Neuronal stem cell (in vitro differentiated cells): ENCODE measurements at regions not wholly inside any gene's neighbourhood (a gene's known extent, or its start where the extent isn't known, plus 50 kb on each side); places are given as distances from the start of the nearest gene placed in this dataset.

ENCODE experiments used
- DNase-seq: peaks from one replicate; pipeline ENCODE4 v3.0.0-alpha.2; 2013; ENCODE audit warnings: low spot score
- H2AFZ ChIP-seq: one replicate; pipeline ENCODE4 v1.6.1; 2013; ENCODE audit warnings: mild to moderate bottlenecking, low read length, inconsistent platforms
- H2AK5ac ChIP-seq: 2 replicates; pipeline ENCODE4 v1.6.1; 2013; ENCODE audit warnings: low read depth, mild to moderate bottlenecking, inconsistent platforms, low read length, moderate library complexity, mixed read lengths
- H2BK120ac ChIP-seq: 2 replicates; pipeline ENCODE4 v1.6.1; 2013; ENCODE audit warnings: low read depth, mild to moderate bottlenecking, inconsistent platforms, low read length, moderate library complexity, mixed read lengths
- H2BK12ac ChIP-seq: one replicate; pipeline ENCODE4 v1.6.1; 2013; ENCODE audit warnings: low read length, inconsistent platforms
- H2BK15ac ChIP-seq: 2 replicates; pipeline ENCODE4 v1.6.1; 2013; ENCODE audit warnings: mild to moderate bottlenecking, low read length, inconsistent platforms, mixed read lengths
- H2BK5ac ChIP-seq: one replicate; pipeline ENCODE4 v1.6.1; 2013; ENCODE audit warnings: inconsistent platforms, mild to moderate bottlenecking, low read length, moderate library complexity
- H3K14ac ChIP-seq: one replicate; pipeline ENCODE4 v1.6.1; 2013; ENCODE audit warnings: low read length, inconsistent platforms
- H3K18ac ChIP-seq: 2 replicates; pipeline ENCODE4 v1.6.1; 2013; ENCODE audit warnings: low read length, inconsistent platforms
- H3K23ac ChIP-seq: 2 replicates; pipeline ENCODE4 v1.6.1; 2013; ENCODE audit warnings: low read depth, mild to moderate bottlenecking, mixed read lengths, low read length, inconsistent platforms; ENCODE audit not compliant: poor library complexity
- H3K27ac ChIP-seq: replicated peaks from 3 replicates; pipeline ENCODE4 v1.5.1; 2013; ENCODE audit warnings: low read length, inconsistent platforms
- H3K27me3 ChIP-seq, 3 experiments: 2 replicates each; pipeline ENCODE4 v1.6.1; 2013; ENCODE audit warnings: low read length in 3 of 3, mild to moderate bottlenecking in 2 of 3, inconsistent platforms in 1 of 3, low read depth in 1 of 3, mixed read lengths in 1 of 3, moderate library complexity in 1 of 3; ENCODE audit not compliant: control insufficient read depth in 3 of 3, insufficient read depth in 3 of 3
- H3K36me3 ChIP-seq, 2 donors: replicated peaks in 1 of 2; 2 replicates each; pipeline ENCODE4 v1.6.1; 2013; ENCODE audit warnings: low read length in 2 of 2; ENCODE audit not compliant: control insufficient read depth in 2 of 2, insufficient read depth in 2 of 2
- H3K4ac ChIP-seq: 2 replicates; pipeline ENCODE4 v1.6.1; 2013; ENCODE audit warnings: inconsistent platforms, mild to moderate bottlenecking, low read length, moderate library complexity
- H3K4me1 ChIP-seq, 2 donors: 1 replicate in 1 of 2; 2 replicates in 1 of 2; pipeline ENCODE4 v1.6.1; 2013; ENCODE audit warnings: low read length in 2 of 2, low read depth in 1 of 2; ENCODE audit not compliant: control insufficient read depth in 2 of 2, insufficient read depth in 1 of 2
- H3K4me2 ChIP-seq: one replicate; pipeline ENCODE4 v1.6.1; 2013; ENCODE audit warnings: mild to moderate bottlenecking, low read length, inconsistent platforms; ENCODE audit not compliant: insufficient read depth, poor library complexity, severe bottlenecking
- H3K4me3 ChIP-seq, 2 donors: 2 replicates each; pipeline ENCODE4 v1.5.1; 2013; ENCODE audit warnings: low read length in 2 of 2, mild to moderate bottlenecking in 2 of 2, inconsistent platforms in 1 of 2, moderate library complexity in 1 of 2
- H3K79me1 ChIP-seq: one replicate; pipeline ENCODE4 v1.6.1; 2013; ENCODE audit warnings: low read depth, mild to moderate bottlenecking, inconsistent platforms, low read length, moderate library complexity
- H3K9ac ChIP-seq: one replicate; pipeline ENCODE4 v1.6.1; 2013; ENCODE audit warnings: mild to moderate bottlenecking, low read depth, low read length, inconsistent platforms; ENCODE audit not compliant: poor library complexity
- H3K9me3 ChIP-seq, 2 donors: replicated peaks in 1 of 2; 2 replicates each; pipeline versions ENCODE3 to v1.6.1; 2013; ENCODE audit warnings: low read length in 2 of 2, mild to moderate bottlenecking in 2 of 2, inconsistent platforms in 1 of 2, low read depth in 1 of 2, mixed read lengths in 1 of 2, moderate library complexity in 1 of 2; ENCODE audit not compliant: control insufficient read depth in 2 of 2, insufficient read depth in 1 of 2
- H4K8ac ChIP-seq: one replicate; pipeline ENCODE4 v1.6.1; 2013; ENCODE audit warnings: low read depth, mild to moderate bottlenecking, inconsistent platforms, low read length, moderate library complexity
- H4K91ac ChIP-seq: one replicate; pipeline ENCODE4 v1.6.1; 2013; ENCODE audit warnings: low read length, low read depth, mild to moderate bottlenecking, inconsistent platforms; ENCODE audit not compliant: poor library complexity
- WGBS, 2 donors: extraction: QIAGEN DNeasy Blood & Tissue Kit; methylation state at CpG; one replicate each; pipeline ENCODE4 v1.1.7; 2013; ENCODE audit warnings: missing lambda C conversion rate in 2 of 2, mixed read lengths in 1 of 2; ENCODE audit not compliant: insufficient read length in 2 of 2, insufficient replicate concordance in 1 of 2; ENCODE audit errors: extremely low coverage in 2 of 2; 5-methylcytosine and 5-hydroxymethylcytosine counted together

GRCh38 chr5:123718238-123718637, 206.3 kb downstream of the CSNK1G3 start:
- Histone ChIP-seq H2AK5ac (no peak overlapping the region), H3K4me2 (no peak overlapping the region), H3K79me1 (no peaks in the 10 kb centered on the region), H2AFZ (no peak overlapping the region), H2BK5ac (no peak overlapping the region), H2BK15ac (no peak overlapping the region), H2BK12ac (no peak overlapping the region), H3K23ac (no peak overlapping the region), H3K14ac (no peak overlapping the region), H3K9me3 (peaks cover 0 to 2% of the 10 kb centered on the region in 2 donors), H4K8ac (no peak overlapping the region), H3K4me1 (peaks cover 0 to 2% of the 10 kb centered on the region in 2 donors), H4K91ac (no peak overlapping the region), H3K18ac (no peak overlapping the region), H2BK120ac (no peak overlapping the region), H3K27ac (no peak overlapping the region), H3K4ac (no peak overlapping the region), H3K4me3 (no peak overlapping the region), H3K9ac (no peak overlapping the region), H3K36me3 (no peaks in the 10 kb centered on the region), H3K27me3 (no peaks in the 10 kb centered on the region)
- no CpG with 5 or more reads among the region's 1 CpG for WGBS, 2 donors
- no peak for DNase-seq

DNA sequence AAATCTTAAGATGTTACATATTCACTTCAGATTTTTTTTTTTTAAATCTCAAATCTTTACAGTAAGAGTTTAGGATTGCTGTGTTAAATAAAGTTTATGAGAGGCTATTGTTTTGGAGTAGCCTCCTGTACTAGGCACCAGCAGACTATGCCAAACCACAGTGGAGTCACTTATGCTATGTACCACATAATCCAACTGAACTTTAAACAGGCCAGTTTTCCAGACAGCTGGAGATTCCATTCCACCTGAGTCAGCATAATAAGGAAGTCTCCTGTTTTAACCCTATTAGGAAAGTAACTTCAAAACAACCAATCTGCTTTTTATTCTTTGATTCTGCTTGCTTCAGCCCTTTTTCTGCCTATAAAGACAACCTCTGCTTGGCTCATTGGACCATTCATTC, 205.2 kb downstream of the CSNK1G3 start:
- H3K9me3 ChIP-seq: peaks cover 0 to 2% of the 10 kb centered on the region in 2 donors
- no peak overlapping the region for H3K14ac ChIP-seq
- no peak overlapping the region for H4K8ac ChIP-seq
- H2BK5ac ChIP-seq: no peak overlapping the region
- no peak overlapping the region for H3K23ac ChIP-seq
- no peaks in the 10 kb centered on the region for H3K27me3 ChIP-seq
- H3K4ac ChIP-seq: no peak overlapping the region
- no peak overlapping the region for H2BK15ac ChIP-seq
- H3K79me1 ChIP-seq: no peaks in the 10 kb centered on the region
- H3K4me1 ChIP-seq: no peaks in the 10 kb centered on the region
- no peak overlapping the region for H3K27ac ChIP-seq
- H3K18ac ChIP-seq: no peak overlapping the region
- no peak overlapping the region for H2BK12ac ChIP-seq
- no peak overlapping the region for H3K9ac ChIP-seq
- no peak overlapping the region for H2BK120ac ChIP-seq
- no peak overlapping the region for H3K4me2 ChIP-seq
- no peak overlapping the region for H2AFZ ChIP-seq
- H3K4me3 ChIP-seq: no peak overlapping the region
- no peak overlapping the region for H4K91ac ChIP-seq
- no peak for DNase-seq
- H2AK5ac ChIP-seq: no peak overlapping the region
- no peaks in the 10 kb centered on the region for H3K36me3 ChIP-seq

- Histone ChIP-seq H3K23ac (no peak overlapping the region), H4K91ac (no peak overlapping the region), H2BK120ac (no peak overlapping the region), H3K9ac (no peak overlapping the region), H2BK12ac (no peak overlapping the region), H3K36me3 (no peaks in the 10 kb centered on the region), H2AFZ (peak overlapping the region; percentile 79), H3K18ac (no peak overlapping the region), H3K4me2 (no peak overlapping the region), H4K8ac (no peak overlapping the region), H3K9me3 (peaks cover 0 to 6% of the 10 kb centered on the region in 2 donors), H3K79me1 (no peaks in the 10 kb centered on the region), H3K4ac (no peak overlapping the region), H2BK15ac (no peak overlapping the region), H2BK5ac (no peak overlapping the region), H2AK5ac (no peak overlapping the region), H3K27me3 (no peaks in the 10 kb centered on the region), H3K14ac (no peak overlapping the region), H3K4me3 (no peak overlapping the region), H3K4me1 (peaks cover 0 to 8% of the 10 kb centered on the region in 2 donors), H3K27ac (no peak overlapping the region)
- WGBS, 2 donors: no CpG with 5 or more reads among the region's 3 CpGs
- DNase-seq: no peak
Observed at GRCh38 chr5:123710031-123710430, 198.1 kb downstream of the CSNK1G3 start.

DNA sequence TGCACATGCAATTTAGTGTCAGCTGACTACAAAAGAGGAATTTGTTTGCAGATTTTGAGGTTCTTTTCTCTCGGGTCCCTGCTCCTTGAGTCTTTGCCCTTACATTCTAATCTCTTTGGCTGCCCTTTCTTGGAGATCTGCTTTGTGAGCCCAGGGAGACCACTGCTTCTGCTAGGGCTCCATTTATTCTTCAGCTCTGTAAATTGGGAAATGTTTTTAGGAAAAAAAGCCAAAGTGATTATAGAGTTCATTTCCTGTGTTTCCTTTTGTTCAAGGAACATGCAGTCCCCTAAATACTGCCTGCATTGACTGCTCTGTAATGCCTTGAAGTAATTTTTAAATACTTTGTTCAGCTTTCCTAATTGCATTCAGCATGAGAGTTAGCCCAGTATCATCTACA, 197.4 kb downstream of the CSNK1G3 start:
- peaks cover 0 to 8% of the 10 kb centered on the region in 2 donors for H3K4me1 ChIP-seq
- H2BK120ac ChIP-seq: no peak overlapping the region
- H3K18ac ChIP-seq: no peak overlapping the region
- H3K4ac ChIP-seq: no peak overlapping the region
- H4K91ac ChIP-seq: no peak overlapping the region
- H2BK5ac ChIP-seq: no peak overlapping the region
- H2AFZ ChIP-seq: peak overlapping the region; percentile 79
- no peak overlapping the region for H3K14ac ChIP-seq
- H2BK15ac ChIP-seq: no peak overlapping the region
- H4K8ac ChIP-seq: no peak overlapping the region
- no peak overlapping the region for H2AK5ac ChIP-seq
- H2BK12ac ChIP-seq: no peak overlapping the region
- no peak overlapping the region for H3K27ac ChIP-seq
- H3K9ac ChIP-seq: no peak overlapping the region
- H3K23ac ChIP-seq: no peak overlapping the region
- no peak overlapping the region for H3K4me3 ChIP-seq
- no peaks in the 10 kb centered on the region for H3K79me1 ChIP-seq
- no peaks in the 10 kb centered on the region for H3K36me3 ChIP-seq
- no peak overlapping the region for H3K4me2 ChIP-seq
- no CpG with 5 or more reads among the region's 1 CpG for WGBS, 2 donors
- H3K9me3 ChIP-seq: peaks cover 0 to 6% of the 10 kb centered on the region in 2 donors
- H3K27me3 ChIP-seq: no peaks in the 10 kb centered on the region
- DNase-seq: no peak
